Body of pancreas (tissue), 4 donors: ENCODE measurements at regions not wholly inside any gene's neighbourhood (a gene's known extent, or its start where the extent isn't known, plus 50 kb on each side); places are given as distances from the start of the nearest gene placed in this dataset.

Experiments used
- ATAC-seq: fragments of 150-250 bp; one replicate; pipeline ENCODE4 v1.9.1; 2016
- DNase-seq, 4 donors: peaks; one replicate each; pipeline ENCODE4 v3.0.0-alpha.2; 2019
- H3K27ac ChIP-seq, 4 donors: fragments of 200-600 bp; sonication (generic); 1 replicate in 3 of 4; 2 replicates in 1 of 4; pipeline versions ENCODE4 v1.5.1 to v1.6.1; 2016 to 2019; ENCODE audit warnings: mild to moderate bottlenecking in 1 of 4, mixed read lengths in 1 of 4, moderate library complexity in 1 of 4
- H3K27me3 ChIP-seq, 2 donors: fragments of 200-600 bp; sonication (generic); one replicate each; pipeline ENCODE4 v1.6.0; 2016; ENCODE audit warnings: mild to moderate bottlenecking in 1 of 2
- H3K36me3 ChIP-seq, 2 donors: fragments of 200-600 bp; sonication (generic); replicated peaks in 1 of 2; 2 replicates each; pipeline ENCODE4 v1.5.1; 2016; ENCODE audit warnings: low read depth in 2 of 2; ENCODE audit not compliant: insufficient read depth in 1 of 2
- H3K4me1 ChIP-seq: fragments of 200-600 bp; sonication (generic); one replicate; pipeline ENCODE4 v1.6.0; 2016
- H3K4me3 ChIP-seq, 2 donors: fragments of 200-600 bp; sonication (generic); 1 replicate in 1 of 2; 2 replicates in 1 of 2; pipeline ENCODE4 v1.5.1; 2016 to 2019
- H3K9me3 ChIP-seq, 3 donors: fragments of 200-600 bp; sonication (generic); 1 replicate in 2 of 3; 2 replicates in 1 of 3; pipeline ENCODE4 v1.5.1; 2016
- CTCF ChIP-seq, 7 experiments: fragments of 450-650 bp in 4 of 7; fragments of 200-600 bp in 3 of 7; sonication (generic) in 3 of 7; IDR thresholded peaks; one replicate each; pipeline ENCODE4 v1.5.1; 2016 to 2019; ENCODE audit warnings: antibody characterized with exemption in 7 of 7
- POLR2A ChIP-seq, 3 donors: fragments of 450-650 bp; IDR thresholded peaks; one replicate each; pipeline ENCODE4 v1.6.1; 2016; ENCODE audit warnings: antibody characterized with exemption in 3 of 3, mild to moderate bottlenecking in 2 of 3
- WGBS, 2 donors: methylation state at CpG; one replicate each; pipeline ENCODE4 v1.1.5; 2017; 5-methylcytosine and 5-hydroxymethylcytosine counted together
- intact Hi-C: fragments of 100-400 bp; cut with DNase I; formaldehyde crosslinking; loops from one replicate; pipeline ENCODE4 v1.15.1; 2023

GRCh38 chr13:110798081-110798994 lies 84.8 kb downstream of the ING1 start:
- Histone ChIP-seq H3K27me3 (no peaks in the 10 kb centered on the region), H3K4me1 (peaks cover 4% of the 10 kb centered on the region), H3K9me3 (no peaks in the 10 kb centered on the region), H3K4me3 (no peak overlapping the region), H3K36me3 (no peaks in the 10 kb centered on the region), H3K27ac (no peak overlapping the region)
- no peak for TF ChIP-seq POLR2A (IDR thresholded peaks at IDR 0.05)
- TF ChIP-seq CTCF (IDR thresholded peaks at IDR 0.05), result no peak
- DNase-seq (peak in 1 of 4 donors; percentile 37), ATAC-seq (no peak)
- 50 to 56% methylated on average over 14 to 18 of the region's 18 CpGs for WGBS, 2 donors
- intact Hi-C loops, result no loop called here

- no peaks in the 10 kb centered on the region for H3K27me3 ChIP-seq
- H3K9me3 ChIP-seq, result no peaks in the 10 kb centered on the region
- H3K4me3 ChIP-seq, result no peak overlapping the region
- TF ChIP-seq CTCF (IDR thresholded peaks at IDR 0.05) (no peak), POLR2A (IDR thresholded peaks at IDR 0.05) (no peak)
- DNase-seq (peak in 2 of 4 donors; percentile 21 to 39), ATAC-seq (peak; percentile 58)
- H3K36me3 ChIP-seq, result no peaks in the 10 kb centered on the region
- 66 to 77% methylated on average over 28 to 30 of the region's 30 CpGs for WGBS, 2 donors
- peaks cover 4% of the 10 kb centered on the region for H3K4me1 ChIP-seq
- peak overlapping the region in 2 of 4 donors; percentile 29 to 47 for H3K27ac ChIP-seq
- intact Hi-C loops, result no loop called here
Observed at GRCh38 chr13:110799246-110800236, 86.0 kb downstream of the ING1 start.

- H3K36me3 ChIP-seq, result no peaks in the 10 kb centered on the region
- peaks cover 4% of the 10 kb centered on the region for H3K4me1 ChIP-seq
- ATAC-seq (no peak), DNase-seq (no peak)
- no peak overlapping the region for H3K4me3 ChIP-seq
- TF ChIP-seq CTCF (IDR thresholded peaks at IDR 0.05), result no peak
- TF ChIP-seq POLR2A (IDR thresholded peaks at IDR 0.05), result no peak
- H3K27me3 ChIP-seq, result no peaks in the 10 kb centered on the region
- 57% methylated on average over 7 of the region's 7 CpGs; no CpG with 5 or more reads in 1 of the 2 donors for WGBS, 2 donors
- H3K27ac ChIP-seq, result no peak overlapping the region
- no peaks in the 10 kb centered on the region for H3K9me3 ChIP-seq
- intact Hi-C loops, result no loop called here
Observed at GRCh38 chr13:110801044-110801443, 87.5 kb downstream of the ING1 start.

GRCh38 chr13:110802260-110802659 lies 88.8 kb downstream of the ING1 start:
- intact Hi-C loops, result no loop called here
- ATAC-seq, result no peak
- WGBS, 2 donors, result 50 to 62% methylated on average over 5 of the region's 5 CpGs

More at GRCh38 chr13:110802260-110802659, 88.8 kb downstream of the ING1 start:
- Histone ChIP-seq H3K36me3 (no peaks in the 10 kb centered on the region), H3K4me1 (peaks cover 4% of the 10 kb centered on the region), H3K4me3 (no peak overlapping the region), H3K27me3 (no peaks in the 10 kb centered on the region), H3K27ac (no peak overlapping the region), H3K9me3 (no peaks in the 10 kb centered on the region)
- TF ChIP-seq CTCF (IDR thresholded peaks at IDR 0.05) (no peak), POLR2A (IDR thresholded peaks at IDR 0.05) (no peak)
- peak in 1 of 4 donors; percentile 20 for DNase-seq
